HG02610 (cell line): ENCODE measurements at regions not wholly inside any gene's neighbourhood (a gene's known extent, or its start where the extent isn't known, plus 50 kb on each side); places are given as distances from the start of the nearest gene placed in this dataset.

ENCODE experiments used
- ATAC-seq: cut with Tn5 transposase; IDR thresholded peaks from one replicate; pipeline ENCODE4 v1.9.1; 2021; ENCODE audit warnings: mild to moderate bottlenecking, moderate library complexity; ENCODE audit not compliant: unreplicated experiment

- no peak for ATAC-seq
Observed at GRCh38 chr14:96931751-96932150, 134.6 kb downstream of the VRK1 start.

- ATAC-seq, result no peak
Observed at GRCh38 chr14:96934638-96935330, 137.6 kb downstream of the VRK1 start.

- no peak for ATAC-seq
Observed at GRCh38 chr14:96938946-96939345, 141.8 kb downstream of the VRK1 start.

- ATAC-seq, result no peak
Observed at GRCh38 chr14:96940009-96940408, 142.8 kb downstream of the VRK1 start.

- ATAC-seq, result no peak
Observed at GRCh38 chr14:96944297-96944696, 147.1 kb downstream of the VRK1 start.

- ATAC-seq, result no peak
Observed at GRCh38 chr14:96945721-96946120, 148.5 kb downstream of the VRK1 start.

- no peak for ATAC-seq
Observed at GRCh38 chr14:96949594-96949993, 152.4 kb downstream of the VRK1 start.

- no peak for ATAC-seq
Observed at GRCh38 chr14:96951511-96951910, 154.3 kb downstream of the VRK1 start.

GRCh38 chr14:96953087-96953874 is 156.1 kb downstream of the VRK1 start:
- no peak for ATAC-seq

- ATAC-seq, result no peak
Observed at GRCh38 chr14:96953875-96954185, 156.6 kb downstream of the VRK1 start.

- no peak for ATAC-seq
Observed at GRCh38 chr14:96956464-96957239, 159.5 kb downstream of the VRK1 start.

GRCh38 chr14:96958057-96958456 is 160.9 kb downstream of the VRK1 start:
- no peak for ATAC-seq

- ATAC-seq, result no peak
Observed at GRCh38 chr14:96959992-96960391, 162.8 kb downstream of the VRK1 start.

GRCh38 chr14:96960598-96961116 is 163.5 kb downstream of the VRK1 start:
- ATAC-seq, result no peak

GRCh38 chr14:96961895-96962294 is 164.7 kb downstream of the VRK1 start:
- no peak for ATAC-seq

- ATAC-seq, result no peak
Observed at GRCh38 chr14:96962337-96962736, 165.2 kb downstream of the VRK1 start.

- no peak for ATAC-seq
Observed at GRCh38 chr14:96964726-96965415, 167.7 kb downstream of the VRK1 start.

- no peak for ATAC-seq
Observed at GRCh38 chr14:96965885-96966595, 168.9 kb downstream of the VRK1 start.

GRCh38 chr14:96975116-96975515 is 177.9 kb downstream of the VRK1 start:
- ATAC-seq, result no peak

GRCh38 chr14:96978525-96979272 is 181.5 kb downstream of the VRK1 start:
- ATAC-seq, result no peak
